ENCODE measurements at regions not wholly inside any gene's neighbourhood (a gene's known extent, or its start where the extent isn't known, plus 50 kb on each side); places are given as distances from the start of the nearest gene placed in this dataset.

DNA sequence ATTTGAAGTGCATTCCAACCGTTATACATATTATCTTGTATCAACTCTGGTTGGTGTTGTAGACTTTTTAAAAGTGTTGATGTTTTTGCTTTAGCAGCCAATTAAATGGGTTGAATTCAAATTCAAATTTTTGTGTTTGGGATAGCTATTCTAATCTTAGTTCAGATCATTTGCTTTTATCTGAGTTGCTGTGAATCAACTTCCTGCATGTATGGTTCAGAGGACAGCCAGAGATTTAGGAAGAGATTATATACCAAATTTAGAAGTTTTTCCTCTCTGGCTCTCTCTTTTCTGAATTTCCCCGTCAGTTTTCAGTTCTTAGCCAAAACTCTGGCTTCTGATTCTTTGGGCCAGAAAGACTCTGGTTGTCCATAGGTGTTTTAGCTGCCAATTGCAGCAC, 415.5 kb downstream of the NUF2 start:
- Histone ChIP-seq H3K27me3 (no peaks in the 10 kb centered on the region), H3K4me1 (ENCODE audit: insufficient read depth) (no peaks in the 10 kb centered on the region), H3K4me3 (no peak overlapping the region), H3K36me3 (no peaks in the 10 kb centered on the region), H3K9me3 (no peaks in the 10 kb centered on the region), H3K27ac (no peak overlapping the region)
- DNase-seq, result no peak
- intact Hi-C loops (cut with DNase I), result no loop called here
- WGBS, 3 donors, result 46 to 65% (median 54%) methylated on average over 2 of the region's 2 CpGs
- TF ChIP-seq, protein P1, sequence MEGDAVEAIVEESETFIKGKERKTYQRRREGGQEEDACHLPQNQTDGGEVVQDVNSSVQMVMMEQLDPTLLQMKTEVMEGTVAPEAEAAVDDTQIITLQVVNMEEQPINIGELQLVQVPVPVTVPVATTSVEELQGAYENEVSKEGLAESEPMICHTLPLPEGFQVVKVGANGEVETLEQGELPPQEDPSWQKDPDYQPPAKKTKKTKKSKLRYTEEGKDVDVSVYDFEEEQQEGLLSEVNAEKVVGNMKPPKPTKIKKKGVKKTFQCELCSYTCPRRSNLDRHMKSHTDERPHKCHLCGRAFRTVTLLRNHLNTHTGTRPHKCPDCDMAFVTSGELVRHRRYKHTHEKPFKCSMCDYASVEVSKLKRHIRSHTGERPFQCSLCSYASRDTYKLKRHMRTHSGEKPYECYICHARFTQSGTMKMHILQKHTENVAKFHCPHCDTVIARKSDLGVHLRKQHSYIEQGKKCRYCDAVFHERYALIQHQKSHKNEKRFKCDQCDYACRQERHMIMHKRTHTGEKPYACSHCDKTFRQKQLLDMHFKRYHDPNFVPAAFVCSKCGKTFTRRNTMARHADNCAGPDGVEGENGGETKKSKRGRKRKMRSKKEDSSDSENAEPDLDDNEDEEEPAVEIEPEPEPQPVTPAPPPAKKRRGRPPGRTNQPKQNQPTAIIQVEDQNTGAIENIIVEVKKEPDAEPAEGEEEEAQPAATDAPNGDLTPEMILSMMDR (IDR thresholded peaks at IDR 0.05), result no peak
- TF ChIP-seq EP300 (IDR thresholded peaks at IDR 0.05) (no peak), POLR2A (IDR thresholded peaks at IDR 0.05) (no peak)

DNA sequence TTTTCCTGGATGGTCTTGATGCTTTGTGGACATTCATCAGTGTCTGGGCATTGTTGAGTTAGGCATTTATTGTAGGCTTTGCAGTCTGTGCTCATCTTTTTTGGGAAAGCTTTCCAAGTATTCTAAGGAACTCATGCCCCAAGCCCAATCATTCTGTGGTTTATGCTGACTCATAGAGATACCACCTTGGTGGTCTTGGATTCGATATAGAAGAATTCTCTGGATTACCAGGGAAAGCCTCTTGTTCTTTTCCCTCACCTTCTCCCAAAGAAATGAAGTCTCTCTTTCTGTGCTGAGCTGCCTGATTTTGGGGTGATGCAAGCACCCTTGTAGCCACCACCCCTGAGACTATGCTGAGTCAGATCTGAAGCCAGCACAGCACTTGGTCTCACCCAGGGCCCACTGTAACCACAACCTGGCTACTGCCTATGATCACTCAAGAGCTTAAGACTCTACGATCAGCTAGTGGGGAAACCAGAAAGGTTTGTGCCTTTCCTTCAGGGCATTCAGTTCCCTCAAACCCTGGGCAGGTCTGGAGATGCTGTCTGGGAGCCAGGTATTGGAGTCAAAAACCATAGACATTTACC, 422.6 kb downstream of the NUF2 start:
- H3K4me3 ChIP-seq, result no peak overlapping the region
- TF ChIP-seq, protein P1 (IDR thresholded peaks at IDR 0.05), result no peak
- TF ChIP-seq EP300 (IDR thresholded peaks at IDR 0.05) (no peak), POLR2A (IDR thresholded peaks at IDR 0.05) (no peak)
- DNase-seq, result no peak
- no peaks in the 10 kb centered on the region for H3K9me3 ChIP-seq
- intact Hi-C loops (cut with DNase I), result no loop called here
- H3K27ac ChIP-seq, result no peak overlapping the region
- 86 to 97% (median 94%) methylated on average over 2 of the region's 2 CpGs for WGBS, 3 donors
- H3K27me3 ChIP-seq, result no peaks in the 10 kb centered on the region
- H3K4me1 ChIP-seq (ENCODE audit: insufficient read depth), result no peaks in the 10 kb centered on the region
- H3K36me3 ChIP-seq, result no peaks in the 10 kb centered on the region

DNA sequence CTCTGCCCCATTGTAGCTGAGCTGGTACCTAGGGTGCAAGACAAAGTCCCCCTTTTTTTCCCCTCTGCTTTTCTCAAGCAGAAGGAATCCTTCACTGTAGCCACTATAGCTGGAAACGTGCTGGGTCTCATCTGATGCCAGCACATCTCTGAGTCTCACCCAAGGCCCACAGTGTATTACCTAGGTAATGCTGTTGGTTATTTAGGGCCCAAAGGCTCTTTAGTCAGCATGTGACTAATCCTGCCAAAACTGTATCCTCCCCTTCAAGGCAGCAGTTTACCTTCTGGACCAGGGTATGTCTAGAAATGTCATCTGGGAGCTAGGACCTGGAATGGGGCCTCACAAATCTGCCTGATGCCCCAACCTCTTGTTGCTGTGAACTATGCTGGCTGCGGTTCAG, 423.4 kb downstream of the NUF2 start:
- Histone ChIP-seq H3K27me3 (no peaks in the 10 kb centered on the region), H3K4me1 (ENCODE audit: insufficient read depth) (no peaks in the 10 kb centered on the region), H3K4me3 (no peak overlapping the region), H3K9me3 (no peaks in the 10 kb centered on the region), H3K27ac (no peak overlapping the region), H3K36me3 (no peaks in the 10 kb centered on the region)
- TF ChIP-seq EP300 (IDR thresholded peaks at IDR 0.05) (no peak), POLR2A (IDR thresholded peaks at IDR 0.05) (no peak)
- TF ChIP-seq, protein P1 (IDR thresholded peaks at IDR 0.05), result no peak
- WGBS, 3 donors, result 21 to 76% (median 26%) methylated on average over 2 of the region's 2 CpGs
- no peak for DNase-seq
- intact Hi-C loops (cut with DNase I), result no loop called here

DNA sequence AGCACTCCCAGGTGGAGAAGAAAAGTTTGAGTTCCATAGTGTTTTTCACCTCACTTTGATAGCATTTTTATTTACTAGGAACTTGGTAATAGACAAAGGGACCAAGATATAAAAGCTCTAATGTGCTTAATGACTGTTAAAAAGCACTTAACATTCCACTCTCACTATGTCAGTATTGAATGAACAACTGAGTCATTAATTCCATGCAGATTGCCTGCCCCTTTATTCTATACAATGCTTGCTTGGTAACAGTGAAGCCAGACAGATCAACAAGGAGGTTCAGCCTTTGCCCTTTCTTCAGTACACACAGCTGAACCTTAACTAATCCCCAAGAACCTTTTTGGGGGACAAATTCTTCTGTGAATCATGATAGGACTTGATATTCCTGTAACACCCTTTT, 425.5 kb downstream of the NUF2 start:
- Histone ChIP-seq H3K4me1 (ENCODE audit: insufficient read depth) (no peaks in the 10 kb centered on the region), H3K27ac (no peak overlapping the region), H3K4me3 (no peak overlapping the region), H3K27me3 (no peaks in the 10 kb centered on the region), H3K36me3 (no peaks in the 10 kb centered on the region), H3K9me3 (no peaks in the 10 kb centered on the region)
- intact Hi-C loops (cut with DNase I), result no loop called here
- DNase-seq, result no peak
- no peak for TF ChIP-seq POLR2A (IDR thresholded peaks at IDR 0.05)
- no peak for TF ChIP-seq EP300 (IDR thresholded peaks at IDR 0.05)
- TF ChIP-seq, protein P1 (IDR thresholded peaks at IDR 0.05), result no peak
